ENCODE measurements at regions not wholly inside any gene's neighbourhood (a gene's known extent, or its start where the extent isn't known, plus 50 kb on each side); places are given as distances from the start of the nearest gene placed in this dataset.

DNA sequence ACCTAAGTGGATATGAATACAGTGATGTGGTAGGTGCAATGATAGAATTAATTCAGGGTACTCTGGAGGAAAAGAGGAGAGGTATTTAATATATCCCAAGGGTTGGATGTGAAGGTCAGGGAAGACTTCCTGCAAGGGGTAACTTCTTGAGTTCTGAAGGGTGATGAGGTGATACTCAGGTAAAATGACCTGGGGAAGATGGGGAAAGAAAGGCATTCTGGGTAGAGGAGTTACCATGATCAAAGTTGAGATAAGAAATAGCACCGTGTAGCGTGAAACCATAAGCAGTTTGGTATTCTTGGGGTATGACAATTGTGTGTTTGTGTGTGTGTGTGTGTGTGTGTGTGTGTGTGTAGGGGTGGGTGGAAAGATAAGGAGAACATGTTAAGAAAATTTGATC lies 270.4 kb upstream of the LCORL start:
- no peak for DNase-seq (ENCODE audit: low read depth)

DNA sequence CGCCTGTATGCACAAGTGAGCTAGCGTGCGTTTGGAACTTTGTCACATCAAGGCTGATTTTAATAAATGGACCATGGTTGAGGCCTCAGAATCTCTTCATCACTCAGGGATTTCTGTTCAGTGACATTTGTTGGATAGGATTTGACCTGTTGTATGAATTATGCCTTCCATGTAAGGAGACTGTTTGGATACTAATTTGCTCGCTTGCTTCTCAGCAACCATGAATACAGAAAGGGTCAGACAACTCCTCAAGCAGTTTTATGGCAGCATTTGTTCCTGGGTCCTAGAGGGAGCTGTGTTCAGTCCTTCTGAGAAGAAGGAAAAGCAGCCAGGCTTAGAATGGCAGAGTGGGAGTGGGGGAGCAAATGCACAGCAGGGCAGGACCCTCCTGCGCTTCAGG lies 269.7 kb upstream of the LCORL start:
- DNase-seq (ENCODE audit: low read depth), result no peak

DNA sequence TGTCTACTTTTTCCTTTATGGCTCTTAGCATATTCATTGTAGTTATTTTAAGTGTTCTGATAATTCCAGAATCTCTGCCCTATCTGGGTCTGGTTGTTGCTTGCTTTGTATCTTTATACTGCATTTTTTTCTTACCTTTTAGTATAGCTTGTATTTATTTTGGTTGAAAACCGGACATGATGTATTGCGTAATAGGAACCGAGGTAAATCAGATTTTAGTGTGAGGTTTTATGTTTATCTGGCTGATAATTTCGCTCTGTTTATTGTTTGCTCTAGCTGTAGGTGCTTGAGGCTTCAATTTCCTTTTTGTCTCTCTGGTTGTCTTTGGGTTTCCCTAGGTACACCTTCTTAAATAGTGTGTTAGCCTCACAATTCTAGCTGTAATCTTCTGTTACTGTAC lies 263.8 kb upstream of the LCORL start:
- no peak for DNase-seq (ENCODE audit: low read depth)

DNA sequence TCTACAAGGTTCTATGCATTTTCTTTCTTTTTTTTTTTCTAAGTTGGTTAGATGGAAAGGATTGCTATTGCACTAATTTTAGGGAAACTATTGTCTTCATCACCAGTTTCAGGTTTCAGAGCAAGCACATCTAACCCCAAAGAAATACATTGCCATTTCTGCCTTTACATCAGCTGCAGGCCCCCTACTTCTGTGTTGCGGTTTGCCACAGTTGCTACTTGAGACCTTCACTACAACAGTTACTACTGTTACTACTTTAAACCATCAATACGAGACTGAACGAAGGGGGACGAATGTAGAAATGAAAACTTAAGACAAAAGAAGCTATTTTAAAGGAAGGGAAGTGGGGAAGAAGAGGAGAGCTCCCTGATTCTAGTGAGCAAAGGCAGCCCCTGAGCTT lies 256.7 kb upstream of the LCORL start:
- no peak for DNase-seq (ENCODE audit: low read depth)

DNA sequence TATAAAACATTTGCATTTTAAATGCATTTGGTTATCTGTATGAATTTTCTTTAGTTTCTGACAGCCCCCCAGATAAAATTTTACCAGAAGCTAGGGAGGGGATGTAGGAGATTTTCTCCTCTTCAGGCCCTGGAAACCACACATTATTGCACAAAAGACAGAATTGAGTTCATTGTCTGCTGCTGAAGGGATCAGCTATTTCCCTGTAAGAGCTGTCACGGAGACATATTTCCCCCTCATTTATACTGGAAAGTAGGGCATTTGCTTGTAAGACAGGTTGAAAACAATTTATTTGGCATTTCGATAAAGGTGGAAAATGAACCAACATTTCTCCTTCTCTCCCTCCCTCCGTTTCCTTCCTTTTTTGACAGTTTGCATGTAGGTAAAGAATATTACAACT lies 241.3 kb upstream of the LCORL start:
- no peak for DNase-seq (ENCODE audit: low read depth)

DNA sequence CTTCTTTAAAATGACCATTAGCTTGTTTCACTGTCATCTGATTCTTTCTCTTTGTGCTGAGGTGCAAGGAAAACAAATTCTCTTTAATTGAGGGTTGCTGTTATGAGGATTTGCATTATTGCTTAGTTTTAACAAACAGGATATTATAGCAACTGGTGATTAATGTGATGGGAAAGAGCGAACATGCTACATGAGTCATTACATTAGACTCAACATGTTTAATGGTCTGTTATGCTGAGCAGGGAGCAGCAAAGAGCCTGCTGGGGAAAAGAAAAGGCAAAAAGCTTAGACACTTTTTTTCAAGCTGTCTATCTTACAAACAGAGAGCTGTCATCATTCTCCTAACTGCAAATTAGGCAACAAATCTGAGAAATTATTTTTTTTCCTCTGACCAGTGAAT lies 230.5 kb upstream of the LCORL start:
- no peak for DNase-seq (ENCODE audit: low read depth)

DNA sequence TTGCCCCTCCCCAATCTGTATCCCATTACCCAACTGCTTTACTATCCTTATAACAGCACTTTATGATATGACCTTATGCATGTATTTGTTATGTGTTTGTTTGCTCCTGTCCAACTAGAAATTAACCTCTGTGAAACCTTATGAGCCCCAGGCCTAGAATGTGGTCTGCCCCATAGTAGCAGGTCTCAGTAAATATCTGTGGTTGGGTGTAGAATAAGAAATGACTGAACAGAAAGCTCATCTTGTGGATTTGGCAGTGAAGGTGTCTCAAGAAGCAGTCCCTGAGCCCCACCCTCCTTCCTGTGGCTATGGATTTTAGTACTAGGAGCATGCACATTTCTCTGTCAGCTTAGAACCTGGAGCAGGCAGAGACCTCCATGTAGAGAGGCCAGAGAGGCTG lies 229.0 kb upstream of the LCORL start:
- DNase-seq (ENCODE audit: low read depth), result no peak

DNA sequence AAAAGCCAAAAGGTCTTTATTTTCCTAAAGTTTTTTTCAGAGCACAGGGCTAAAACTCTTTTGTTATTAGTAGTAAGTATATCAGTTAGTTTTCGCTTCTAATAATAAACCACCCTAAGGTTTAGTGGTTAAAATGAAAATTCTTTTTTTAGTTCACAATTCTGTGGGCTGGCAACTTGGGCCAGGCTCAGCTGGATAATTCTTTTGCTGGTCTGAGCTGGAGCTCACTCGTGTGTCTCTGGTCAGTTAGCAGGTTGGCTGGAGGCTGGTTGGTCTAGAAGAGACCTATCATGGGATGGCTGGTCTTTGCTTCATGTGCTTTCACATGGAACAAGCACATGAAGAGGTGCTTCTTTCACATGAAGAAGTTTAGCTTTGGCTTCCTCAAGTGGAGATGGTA lies 227.1 kb upstream of the LCORL start:
- no peak for DNase-seq (ENCODE audit: low read depth)

DNA sequence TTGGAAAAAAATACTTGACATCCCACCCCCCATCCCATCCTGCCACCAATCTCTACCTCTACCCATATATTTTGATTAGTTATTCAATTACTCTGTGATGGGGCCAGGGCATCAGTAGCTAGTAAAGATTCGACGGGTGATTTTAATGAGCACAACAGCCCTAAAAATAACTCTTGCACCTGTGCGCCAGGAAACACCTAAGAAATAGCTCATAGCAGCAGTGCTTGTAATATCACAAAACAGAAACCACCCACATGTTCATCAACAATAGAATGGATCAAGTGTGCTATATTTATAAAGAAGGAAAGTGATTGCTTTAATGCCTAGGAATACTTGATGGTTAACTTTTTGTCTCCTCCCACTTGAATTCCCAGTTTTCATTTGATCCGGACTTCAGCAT lies 225.6 kb upstream of the LCORL start:
- no peak for DNase-seq (ENCODE audit: low read depth)

DNA sequence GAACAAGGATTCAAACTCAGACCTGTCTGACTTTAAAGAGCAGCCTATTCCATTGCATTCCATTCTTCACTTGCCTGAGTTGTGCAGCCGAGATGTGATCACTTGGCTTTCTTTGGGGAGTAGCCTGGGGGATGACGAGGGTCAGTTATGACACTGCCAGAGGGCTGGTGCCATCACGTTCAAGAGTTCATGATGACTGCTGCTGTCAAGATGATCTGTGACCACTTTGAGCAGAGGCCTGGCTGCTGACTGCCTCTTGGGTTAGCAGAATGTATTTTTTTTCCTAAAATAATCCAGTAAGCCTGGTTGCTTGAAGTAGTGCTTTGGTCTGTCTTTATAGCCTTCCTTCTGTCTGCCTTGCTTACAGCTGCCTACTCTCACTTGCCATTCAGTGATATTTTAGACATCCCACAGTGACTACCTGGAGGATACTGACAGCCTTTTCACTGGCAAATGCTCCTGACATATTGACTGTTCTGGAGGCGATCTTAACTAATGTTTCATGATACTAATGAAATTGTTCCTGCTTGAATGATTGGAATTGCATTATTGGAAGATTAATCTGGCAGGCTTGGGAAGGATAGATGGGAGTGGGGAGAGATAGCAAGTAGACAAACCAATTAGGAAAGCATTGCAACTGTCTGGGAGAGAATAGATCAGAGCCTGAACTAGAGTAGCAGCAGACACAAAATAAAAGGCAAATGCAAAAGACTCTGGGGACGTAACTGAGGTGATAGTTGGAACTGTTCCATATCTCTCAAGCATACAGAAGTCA lies 221.6 kb upstream of the LCORL start:
- DNase-seq (ENCODE audit: low read depth), result no peak

DNA sequence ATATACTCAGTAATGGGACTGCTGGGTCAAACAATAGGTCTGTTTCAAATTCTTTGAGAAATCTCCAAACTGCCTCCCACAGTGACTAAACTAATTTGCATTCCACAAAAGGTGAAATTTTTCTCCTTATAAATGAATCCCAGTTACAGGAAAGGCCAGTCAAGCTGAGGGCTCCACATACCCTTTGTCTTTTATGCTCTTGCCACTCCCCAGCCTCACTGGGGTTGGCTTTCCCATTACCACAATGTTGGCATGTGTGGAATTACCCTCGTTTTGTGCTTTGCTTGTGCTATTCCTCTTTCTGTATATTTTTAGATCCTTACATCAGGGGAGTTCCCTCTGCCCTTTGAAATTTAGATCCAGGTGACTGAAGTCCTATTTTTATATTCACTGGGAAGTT lies 220.2 kb upstream of the LCORL start:
- no peak for DNase-seq (ENCODE audit: low read depth)

DNA sequence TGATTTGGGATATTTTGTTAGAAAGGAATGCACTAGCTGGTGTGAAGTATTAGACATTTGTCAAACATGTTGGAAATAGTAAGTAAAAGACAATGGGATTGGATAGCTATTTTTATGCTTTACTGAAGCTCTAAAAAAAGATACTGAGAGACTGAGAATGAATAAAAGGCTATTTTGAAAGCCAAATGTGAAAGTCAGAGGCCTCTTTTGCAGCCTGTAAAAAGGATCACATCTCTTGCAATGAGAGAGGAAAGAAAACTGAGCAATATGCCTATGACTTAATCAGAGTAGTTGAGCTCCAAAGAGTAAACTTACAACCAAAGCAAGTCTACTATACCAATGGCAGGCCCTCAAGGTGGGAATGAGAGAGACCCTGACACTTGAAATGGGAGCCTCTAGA lies 212.6 kb upstream of the LCORL start:
- no peak for DNase-seq (ENCODE audit: low read depth)

DNA sequence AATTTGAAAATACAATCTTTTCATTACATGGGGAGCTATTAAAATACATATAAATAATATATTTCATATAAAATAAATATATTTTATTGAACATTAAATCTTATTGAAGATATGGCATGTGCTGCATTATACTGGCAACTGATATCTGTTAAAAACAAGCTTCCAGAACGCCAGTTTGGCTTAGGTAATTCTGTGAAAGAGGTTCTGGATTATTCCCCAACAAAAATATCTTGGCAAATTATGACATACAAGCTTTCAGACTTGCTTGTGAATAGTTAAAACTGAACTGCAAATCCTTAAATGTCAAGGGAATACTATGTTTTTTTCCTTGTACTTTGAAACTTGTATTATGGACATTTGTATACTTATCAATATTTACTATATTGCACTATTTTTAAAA lies 210.2 kb upstream of the LCORL start:
- no peak for DNase-seq (ENCODE audit: low read depth)

DNA sequence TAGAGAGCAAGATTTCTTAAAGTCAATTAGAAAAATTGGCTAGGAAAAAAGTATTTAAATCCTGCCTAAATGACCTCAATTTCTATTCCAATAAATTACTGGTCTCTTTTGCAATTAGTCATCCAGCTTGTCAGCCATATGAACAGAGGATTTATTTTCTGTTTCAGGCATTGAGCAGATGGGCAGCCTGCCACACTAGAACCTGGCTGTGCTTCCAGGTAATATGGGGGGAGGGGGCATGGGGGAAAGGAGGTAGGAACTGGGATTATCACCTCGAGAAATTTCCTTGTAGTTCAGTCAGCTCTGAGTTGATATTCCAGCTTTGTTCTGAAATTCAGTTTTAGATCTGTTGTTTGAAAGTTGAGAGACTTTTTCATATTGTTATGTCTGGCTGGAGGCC lies 206.3 kb upstream of the LCORL start:
- DNase-seq (ENCODE audit: low read depth), result no peak

DNA sequence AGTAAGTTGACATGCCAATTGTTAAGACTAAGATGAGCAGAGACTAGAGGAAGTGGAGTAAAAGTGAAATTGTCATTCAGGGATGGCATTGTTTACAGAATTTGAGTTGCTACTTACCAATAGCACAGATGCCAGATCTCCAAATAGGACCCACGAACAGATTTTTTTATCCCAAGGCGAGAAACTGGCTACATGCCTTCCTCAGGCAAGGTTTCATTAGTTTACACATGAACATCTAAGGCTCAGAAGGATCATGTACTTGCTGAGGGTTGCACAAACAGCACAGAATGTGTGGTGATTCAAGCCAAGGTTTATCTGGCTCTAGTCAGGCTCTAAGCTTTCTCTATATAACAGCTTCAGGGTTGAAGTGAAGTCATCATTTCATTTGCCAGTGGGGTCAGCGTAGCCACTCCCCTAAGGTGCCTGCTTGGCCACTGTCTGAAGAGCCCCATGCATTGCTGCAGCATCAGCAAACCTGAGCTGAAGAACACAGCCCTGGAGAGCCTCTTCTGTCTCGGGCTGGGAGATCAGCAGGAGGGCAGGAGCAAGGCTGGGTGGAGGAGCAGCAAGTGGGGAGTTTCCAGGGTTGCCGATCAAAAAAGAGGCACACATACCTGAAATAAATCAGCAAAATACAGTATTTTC lies 193.0 kb upstream of the LCORL start:
- DNase-seq (ENCODE audit: low read depth), result no peak

DNA sequence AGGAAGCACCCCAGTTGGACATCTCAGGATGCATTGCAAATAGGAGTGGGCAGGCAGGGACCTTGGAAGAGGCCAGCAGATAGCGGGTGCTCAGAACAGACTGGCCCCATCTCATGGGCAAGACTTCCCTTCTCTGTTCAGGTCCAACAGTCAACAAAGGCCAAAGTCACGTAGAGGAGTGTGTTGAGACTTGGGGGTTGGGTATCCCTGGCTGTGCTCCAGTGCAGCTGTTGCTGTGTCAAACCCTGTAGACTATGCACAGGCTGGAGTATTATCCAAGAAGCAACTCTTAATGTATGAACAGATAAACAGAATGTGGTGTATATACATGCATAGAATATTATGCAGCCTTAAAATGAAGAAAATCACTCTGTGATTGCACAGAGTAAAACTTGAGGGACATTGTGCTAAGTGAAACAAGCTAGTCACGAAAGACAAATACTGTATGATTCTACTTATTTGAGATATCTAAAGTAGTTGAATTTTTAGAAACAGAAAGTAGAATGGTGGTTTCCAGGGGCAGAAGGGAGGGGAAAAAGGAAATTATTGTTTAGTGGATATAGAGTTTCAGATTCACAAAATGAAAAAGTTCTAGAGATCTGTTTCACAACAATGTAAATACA lies 192.1 kb upstream of the LCORL start:
- DNase-seq (ENCODE audit: low read depth), result no peak

DNA sequence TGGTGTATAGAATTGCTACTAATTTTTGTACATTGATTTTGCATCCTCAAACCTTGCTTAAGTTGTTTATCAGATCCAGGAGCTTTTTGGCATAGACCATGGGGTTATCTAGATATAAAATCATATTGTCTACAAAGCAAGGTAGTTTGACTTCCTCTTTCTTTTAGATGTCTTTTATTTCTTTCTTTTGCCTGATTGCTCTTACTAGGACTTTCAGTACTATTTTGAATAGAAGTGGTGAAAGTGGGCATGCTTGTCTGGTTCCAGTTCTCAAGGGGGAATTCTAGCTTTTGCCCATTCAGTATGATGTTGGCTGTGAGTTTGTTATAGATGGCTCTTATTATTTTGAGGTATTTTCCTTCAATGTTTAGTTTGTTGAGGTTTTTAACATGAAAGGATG lies 187.9 kb upstream of the LCORL start:
- DNase-seq (ENCODE audit: low read depth), result no peak

DNA sequence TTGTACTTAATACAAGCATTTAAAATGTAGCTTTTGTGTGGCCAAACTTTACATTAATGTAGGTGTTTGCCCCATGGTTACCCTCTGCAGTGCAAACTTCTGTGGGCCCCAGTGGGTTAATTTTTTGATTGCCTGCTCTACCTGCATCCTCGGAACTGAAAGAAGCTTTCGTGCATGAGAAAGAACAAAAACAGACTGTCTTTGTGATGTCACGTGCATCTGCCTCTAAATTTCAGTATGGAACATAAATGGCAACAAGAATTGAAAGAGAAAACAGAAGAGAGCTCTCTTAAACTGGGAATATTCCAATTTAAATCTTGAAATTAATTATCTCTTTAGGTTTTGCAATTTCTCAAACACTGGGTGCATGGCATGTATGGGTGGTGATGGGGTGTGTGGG lies 182.4 kb upstream of the LCORL start:
- DNase-seq (ENCODE audit: low read depth), result no peak

DNA sequence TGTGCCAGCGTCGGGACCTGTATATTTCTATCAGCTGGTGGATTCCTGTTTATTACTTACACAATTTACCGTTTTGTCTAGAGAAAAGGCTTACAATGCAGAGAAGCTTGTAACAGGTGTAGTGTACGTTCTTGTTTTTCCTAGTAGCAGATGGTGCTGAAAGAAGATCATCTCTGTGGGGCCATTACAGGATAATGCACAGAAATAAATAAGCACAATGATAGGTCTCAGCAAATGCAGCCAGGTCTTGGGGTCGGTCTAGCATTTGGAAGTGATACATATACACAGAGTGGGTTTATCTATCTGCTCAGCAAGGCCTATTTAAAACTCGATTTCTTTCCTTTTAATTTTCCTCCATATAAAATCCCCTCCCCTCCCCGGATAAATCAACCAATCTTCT lies 180.9 kb upstream of the LCORL start:
- no peak for DNase-seq (ENCODE audit: low read depth)

DNA sequence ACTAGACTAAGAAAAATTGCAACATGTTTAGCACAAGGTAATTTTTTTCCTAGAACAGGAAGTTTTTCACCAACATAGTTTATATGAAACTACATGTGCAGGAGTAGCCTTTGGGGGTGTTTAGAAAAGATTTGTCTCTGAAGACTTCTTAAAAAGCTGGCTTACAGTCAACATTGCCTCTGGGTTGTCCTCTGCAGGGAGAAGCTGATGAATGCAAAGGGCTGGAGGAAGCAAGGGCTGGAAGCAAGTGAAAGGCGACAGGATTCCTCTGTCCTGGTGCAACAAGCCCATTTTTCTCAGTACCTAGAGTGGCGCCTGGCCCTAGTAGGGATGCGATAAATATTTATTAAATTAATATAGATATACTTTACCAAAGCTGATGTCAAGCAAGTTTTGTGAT lies 180.3 kb upstream of the LCORL start:
- no peak for DNase-seq (ENCODE audit: low read depth)

DNA sequence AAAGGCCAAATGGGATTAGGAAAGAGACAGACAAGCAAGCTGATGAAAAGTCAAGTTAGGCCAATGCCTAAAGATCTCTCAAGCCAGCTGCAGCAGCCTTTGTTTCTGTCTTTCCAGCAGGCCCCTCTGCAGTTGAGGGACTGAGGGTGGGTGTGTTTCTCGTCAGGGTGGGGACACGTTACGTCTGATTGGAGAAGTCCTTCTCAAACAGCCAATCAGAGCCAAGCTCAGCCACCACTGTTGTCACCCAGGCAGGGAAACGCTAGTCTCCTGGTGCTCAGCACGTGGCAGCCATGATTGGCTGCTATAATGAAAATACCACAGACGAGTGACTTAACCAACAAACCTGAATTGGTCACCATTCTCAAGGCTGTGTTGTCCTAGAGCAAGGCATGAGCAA lies 177.1 kb upstream of the LCORL start:
- DNase-seq (ENCODE audit: low read depth), result no peak

DNA sequence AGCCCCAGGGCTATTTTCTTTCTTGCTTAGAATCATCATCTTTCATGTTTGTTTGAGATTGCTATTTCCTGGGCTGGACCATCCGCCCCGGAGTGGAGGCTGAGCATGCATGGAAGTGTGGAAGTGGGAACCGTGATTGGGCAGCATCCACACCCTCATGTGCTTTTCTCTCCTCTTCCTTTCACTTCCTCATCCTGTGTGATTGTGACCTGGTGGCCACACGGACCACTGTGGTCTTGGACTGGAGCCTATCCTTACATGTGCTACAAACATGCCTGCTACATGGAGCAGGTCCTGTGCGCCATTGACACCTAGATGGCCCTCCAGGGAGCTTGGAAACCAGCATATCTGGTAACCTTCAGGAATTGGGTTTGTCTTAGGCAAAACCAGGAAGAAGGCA lies 175.9 kb upstream of the LCORL start:
- DNase-seq (ENCODE audit: low read depth), result no peak

DNA sequence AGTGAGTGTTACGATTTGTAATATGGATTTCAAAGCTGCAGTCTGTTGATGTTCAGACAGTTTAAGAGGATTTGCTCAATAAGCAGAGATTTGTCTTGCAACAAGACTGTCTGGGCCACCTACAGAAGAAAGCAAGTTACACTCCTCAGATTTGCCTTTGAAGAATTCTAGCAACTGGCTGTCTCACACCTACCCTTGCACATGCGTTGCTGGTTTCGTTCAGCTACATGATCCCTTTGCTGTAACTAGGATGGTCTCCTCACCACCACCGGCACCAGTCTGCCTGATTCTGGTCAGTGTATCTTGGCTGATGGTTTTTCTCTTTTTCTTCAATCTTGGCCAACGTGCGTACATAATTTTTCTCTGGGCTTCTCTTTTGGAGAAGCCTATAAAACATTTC lies 172.7 kb upstream of the LCORL start:
- DNase-seq (ENCODE audit: low read depth), result no peak

DNA sequence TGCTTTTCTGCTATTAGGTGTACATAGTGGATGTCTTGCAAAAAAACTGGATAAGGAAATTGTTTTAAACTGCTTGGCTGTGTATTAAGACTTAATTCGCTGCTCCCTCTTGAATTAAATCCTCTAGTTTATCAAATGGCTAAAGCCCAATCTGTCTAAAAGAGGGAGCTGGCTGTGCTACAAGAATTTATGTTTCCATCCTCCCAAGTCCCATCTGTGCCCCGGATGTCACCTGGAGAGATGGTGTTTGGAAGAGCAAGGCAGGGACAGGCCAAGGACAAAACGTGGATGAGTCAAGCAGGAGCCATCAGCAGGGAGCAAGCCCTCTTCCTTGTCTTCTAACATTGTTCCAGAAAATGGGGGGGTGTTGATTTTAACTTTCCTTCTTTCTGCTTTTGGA lies 171.3 kb upstream of the LCORL start:
- DNase-seq (ENCODE audit: low read depth), result no peak

Data from Daoy (cell line).